Natural killer cell (primary cell): ENCODE measurements at regions not wholly inside any gene's neighbourhood (a gene's known extent, or its start where the extent isn't known, plus 50 kb on each side); places are given as distances from the start of the nearest gene placed in this dataset.

Experiments used
- ATAC-seq, 3 donors: fragments of 150-1000 bp in 2 of 3; fragments of 200-7000 bp in 1 of 3; cut with Tn5 transposase; 1 replicate in 1 of 3; 2 replicates in 2 of 3; pipeline ENCODE4 v1.10.0; 2021; ENCODE audit warnings: mild to moderate bottlenecking in 2 of 3, moderate library complexity in 2 of 3
- DNase-seq, 2 donors: peaks; one replicate each; pipeline versions ENCODE4 v3.0.0 to v3.0.0-alpha.2; 2013 to 2021; ENCODE audit warnings: mixed read lengths in 1 of 2
- H3K27ac ChIP-seq: one replicate; pipeline ENCODE4 v1.5.1; 2013; ENCODE audit warnings: mild to moderate bottlenecking, low read length
- H3K27me3 ChIP-seq: one replicate; pipeline ENCODE4 v1.6.1; 2013; ENCODE audit warnings: low read length; ENCODE audit not compliant: control insufficient read depth, insufficient read depth
- H3K36me3 ChIP-seq: one replicate; pipeline ENCODE4 v1.6.1; 2013; ENCODE audit warnings: low read length; ENCODE audit not compliant: control insufficient read depth, insufficient read depth
- H3K4me1 ChIP-seq: one replicate; pipeline ENCODE4 v1.6.1; 2013; ENCODE audit warnings: low read length; ENCODE audit not compliant: control insufficient read depth, insufficient read depth
- H3K4me3 ChIP-seq: one replicate; pipeline ENCODE4 v1.5.1; 2013; ENCODE audit warnings: low read length
- H3K9me3 ChIP-seq: one replicate; pipeline ENCODE4 v1.6.1; 2013; ENCODE audit warnings: low read length; ENCODE audit not compliant: control insufficient read depth, insufficient read depth
- H3K27ac Mint-ChIP-seq, 2 donors: one replicate each; pipeline ENCODE4 v1.8.0; 2022; ENCODE audit warnings: mild to moderate bottlenecking in 2 of 2, mixed read lengths in 2 of 2, moderate library complexity in 1 of 2
- H3K27me3 Mint-ChIP-seq, 2 donors: one replicate each; pipeline ENCODE4 v1.8.0; 2022; ENCODE audit warnings: low read depth in 2 of 2, mixed read lengths in 2 of 2
- H3K36me3 Mint-ChIP-seq: one replicate; pipeline ENCODE4 v1.8.0; 2022; ENCODE audit warnings: mixed read lengths
- H3K4me1 Mint-ChIP-seq, 2 donors: one replicate each; pipeline ENCODE4 v1.8.0; 2022; ENCODE audit warnings: mixed read lengths in 2 of 2
- H3K4me3 Mint-ChIP-seq: one replicate; pipeline ENCODE4 v1.8.0; 2022; ENCODE audit warnings: mild to moderate bottlenecking, moderate library complexity, mixed read lengths
- H3K9me3 Mint-ChIP-seq, 2 donors: one replicate each; pipeline ENCODE4 v1.8.0; 2022; ENCODE audit warnings: mixed read lengths in 2 of 2
- whole genome bisulfite sequencing: methylation state at CpG from one replicate; pipeline ENCODE4 v1.1.7; 2013; ENCODE audit warnings: missing lambda C conversion rate; ENCODE audit not compliant: insufficient coverage; 5-methylcytosine and 5-hydroxymethylcytosine counted together
- intact Hi-C: fragments of 100-400 bp; cut with micrococcal nuclease; formaldehyde crosslinking; loops from one replicate; pipeline ENCODE4 v1.14.2; 2022
- TF ChIP-seq, protein P1 (sequence below): fragments of 200-600 bp; IDR thresholded peaks from one replicate; pipeline ENCODE4 v1.8.0; 2022; ENCODE audit warnings: antibody characterized with exemption

DNA sequence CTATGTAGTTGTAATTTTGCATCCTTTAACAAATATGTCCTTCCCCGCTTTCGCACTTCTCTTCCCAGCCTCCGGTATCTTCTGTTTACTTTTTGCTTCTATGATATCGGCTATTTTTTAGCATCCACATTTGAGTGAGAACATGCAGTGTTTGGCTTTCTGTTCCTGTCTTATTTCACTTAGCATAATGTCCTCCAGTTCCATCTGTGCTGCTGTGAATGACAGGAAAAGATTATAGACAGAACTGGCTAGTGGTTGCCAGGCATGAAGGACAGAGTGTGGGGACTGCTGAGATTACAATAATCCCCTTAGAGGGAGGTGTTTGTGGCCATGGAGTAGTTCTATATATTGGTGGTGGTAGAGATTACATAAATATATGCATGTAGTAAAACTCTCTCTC is 588.6 kb downstream of the NLGN4X start:
- no peaks in the 10 kb centered on the region for H3K36me3 Mint-ChIP-seq
- Histone ChIP-seq H3K4me3 (no peak overlapping the region), H3K9me3 (no peaks in the 10 kb centered on the region), H3K4me1 (no peaks in the 10 kb centered on the region), H3K36me3 (no peaks in the 10 kb centered on the region), H3K27me3 (no peaks in the 10 kb centered on the region), H3K27ac (no peak overlapping the region)
- intact Hi-C loops = no loop called here
- H3K27me3 Mint-ChIP-seq = no peaks in the 10 kb centered on the region
- no peak for ATAC-seq
- 100% methylated on average over 3 of the region's 4 CpGs for WGBS
- peaks cover 6 to 18% of the 10 kb centered on the region in 2 donors for H3K9me3 Mint-ChIP-seq
- H3K4me1 Mint-ChIP-seq = no peaks in the 10 kb centered on the region
- TF ChIP-seq, protein P1, sequence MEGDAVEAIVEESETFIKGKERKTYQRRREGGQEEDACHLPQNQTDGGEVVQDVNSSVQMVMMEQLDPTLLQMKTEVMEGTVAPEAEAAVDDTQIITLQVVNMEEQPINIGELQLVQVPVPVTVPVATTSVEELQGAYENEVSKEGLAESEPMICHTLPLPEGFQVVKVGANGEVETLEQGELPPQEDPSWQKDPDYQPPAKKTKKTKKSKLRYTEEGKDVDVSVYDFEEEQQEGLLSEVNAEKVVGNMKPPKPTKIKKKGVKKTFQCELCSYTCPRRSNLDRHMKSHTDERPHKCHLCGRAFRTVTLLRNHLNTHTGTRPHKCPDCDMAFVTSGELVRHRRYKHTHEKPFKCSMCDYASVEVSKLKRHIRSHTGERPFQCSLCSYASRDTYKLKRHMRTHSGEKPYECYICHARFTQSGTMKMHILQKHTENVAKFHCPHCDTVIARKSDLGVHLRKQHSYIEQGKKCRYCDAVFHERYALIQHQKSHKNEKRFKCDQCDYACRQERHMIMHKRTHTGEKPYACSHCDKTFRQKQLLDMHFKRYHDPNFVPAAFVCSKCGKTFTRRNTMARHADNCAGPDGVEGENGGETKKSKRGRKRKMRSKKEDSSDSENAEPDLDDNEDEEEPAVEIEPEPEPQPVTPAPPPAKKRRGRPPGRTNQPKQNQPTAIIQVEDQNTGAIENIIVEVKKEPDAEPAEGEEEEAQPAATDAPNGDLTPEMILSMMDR = no peak
- H3K4me3 Mint-ChIP-seq = no peak overlapping the region
- no peak overlapping the region for H3K27ac Mint-ChIP-seq
- DNase-seq = no peak

DNA sequence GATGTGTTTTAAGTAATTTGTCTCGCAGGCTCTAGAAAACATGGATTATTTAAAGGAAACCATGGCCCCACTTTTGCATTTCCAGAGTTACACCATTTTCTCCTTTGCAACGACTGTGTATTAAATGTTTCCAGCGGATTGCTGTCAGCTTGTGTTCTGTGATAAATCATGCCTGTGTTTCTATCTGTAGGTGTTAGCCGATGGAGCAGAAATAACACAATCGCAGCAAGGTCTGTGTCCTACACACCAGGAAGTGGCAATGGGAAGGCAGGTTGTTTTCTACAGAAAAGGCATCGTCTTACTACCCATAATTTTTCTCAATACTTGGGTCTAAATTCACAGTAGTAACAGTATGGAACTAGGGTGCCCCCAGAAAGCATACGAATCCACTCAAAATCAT is 590.1 kb downstream of the NLGN4X start:
- TF ChIP-seq, protein P1 = no peak
- intact Hi-C loops = no loop called here
- no peaks in the 10 kb centered on the region for H3K4me1 Mint-ChIP-seq
- ATAC-seq (no peak), DNase-seq (no peak)
- H3K27ac Mint-ChIP-seq = no peak overlapping the region
- no peaks in the 10 kb centered on the region for H3K36me3 Mint-ChIP-seq
- Histone ChIP-seq H3K27me3 (no peaks in the 10 kb centered on the region), H3K27ac (no peak overlapping the region), H3K4me1 (no peaks in the 10 kb centered on the region), H3K9me3 (no peaks in the 10 kb centered on the region), H3K36me3 (no peaks in the 10 kb centered on the region), H3K4me3 (no peak overlapping the region)
- peaks cover 8 to 13% of the 10 kb centered on the region in 2 donors for H3K9me3 Mint-ChIP-seq
- H3K27me3 Mint-ChIP-seq = no peaks in the 10 kb centered on the region
- no peak overlapping the region for H3K4me3 Mint-ChIP-seq
- WGBS = 100% methylated on average over 2 of the region's 7 CpGs

DNA sequence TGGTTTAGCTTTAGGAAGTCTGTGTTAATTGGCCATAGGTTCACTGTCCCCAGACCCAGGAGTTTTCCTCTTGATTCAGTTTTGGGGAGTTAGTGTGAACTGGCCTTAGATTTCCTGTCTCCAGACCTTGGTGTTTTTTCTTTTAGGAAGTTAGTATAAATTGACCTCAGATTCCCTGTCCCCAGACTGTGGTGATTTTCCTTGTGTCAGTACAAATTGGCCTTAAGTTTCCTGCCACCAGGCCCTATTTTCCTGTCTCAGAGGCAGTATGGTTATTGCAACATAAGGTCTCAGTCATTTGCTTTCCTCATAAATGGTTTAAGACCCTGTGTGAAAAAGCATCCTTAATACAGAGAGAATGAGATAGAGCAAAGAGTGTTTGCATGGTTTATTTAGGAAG is 595.8 kb downstream of the NLGN4X start:
- Histone ChIP-seq H3K36me3 (no peaks in the 10 kb centered on the region), H3K9me3 (no peaks in the 10 kb centered on the region), H3K4me3 (no peak overlapping the region), H3K27me3 (no peaks in the 10 kb centered on the region), H3K27ac (no peak overlapping the region), H3K4me1 (no peaks in the 10 kb centered on the region)
- Mint-ChIP-seq H3K27ac (no peak overlapping the region), H3K36me3 (no peaks in the 10 kb centered on the region), H3K4me1 (no peaks in the 10 kb centered on the region), H3K4me3 (no peak overlapping the region), H3K27me3 (no peaks in the 10 kb centered on the region), H3K9me3 (peaks cover 10 to 16% of the 10 kb centered on the region in 2 donors)
- ATAC-seq = no peak
- no peak for DNase-seq
- TF ChIP-seq, protein P1 = no peak
- intact Hi-C loops = no loop called here

DNA sequence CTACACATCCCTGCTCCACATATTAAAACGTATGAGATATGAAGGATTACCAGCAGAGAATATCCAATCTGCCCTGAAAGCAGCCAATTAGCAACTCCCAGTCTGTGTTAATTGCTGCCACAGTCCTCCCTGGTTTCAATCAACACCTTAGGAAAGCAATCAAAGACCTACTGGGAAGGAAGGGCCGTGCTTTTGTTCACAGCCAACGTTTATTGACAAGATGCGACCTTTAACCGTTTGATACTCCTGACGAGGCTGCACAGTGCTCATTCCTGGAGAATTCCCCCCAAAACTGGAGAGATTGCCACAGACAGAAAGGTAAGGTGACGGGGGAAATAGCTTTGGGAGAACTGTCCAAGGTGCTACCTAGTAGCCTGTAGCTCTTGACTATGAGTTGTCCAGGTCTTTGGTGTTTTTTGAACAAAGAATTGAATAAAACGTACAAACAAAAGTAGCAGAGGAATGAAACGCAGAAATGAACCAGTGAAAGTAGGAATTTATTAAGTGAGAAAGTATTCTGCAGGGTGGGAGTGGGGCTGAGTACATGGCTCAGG is 596.5 kb downstream of the NLGN4X start:
- no peak for DNase-seq
- no peak overlapping the region for H3K27ac ChIP-seq
- WGBS = 72% methylated on average over 9 of the region's 9 CpGs
- Mint-ChIP-seq H3K4me1 (no peaks in the 10 kb centered on the region), H3K36me3 (no peaks in the 10 kb centered on the region), H3K9me3 (peaks cover 10 to 16% of the 10 kb centered on the region in 2 donors), H3K27ac (no peak overlapping the region), H3K4me3 (no peak overlapping the region), H3K27me3 (no peaks in the 10 kb centered on the region)
- TF ChIP-seq, protein P1 = no peak
- H3K9me3 ChIP-seq = no peaks in the 10 kb centered on the region
- no peak overlapping the region for H3K4me3 ChIP-seq
- H3K27me3 ChIP-seq = no peaks in the 10 kb centered on the region
- H3K36me3 ChIP-seq = no peaks in the 10 kb centered on the region
- intact Hi-C loops = no loop called here
- H3K4me1 ChIP-seq = no peaks in the 10 kb centered on the region
- no peak for ATAC-seq
